Neutrophil (primary cell): ENCODE measurements at regions not wholly inside any gene's neighbourhood (a gene's known extent, or its start where the extent isn't known, plus 50 kb on each side); places are given as distances from the start of the nearest gene placed in this dataset.

Source experiments
- H3K27ac ChIP-seq: fragments of 200-600 bp; sonication (generic); 2 replicates; pipeline ENCODE4 v1.5.1; 2016; ENCODE audit warnings: mild to moderate bottlenecking, moderate library complexity
- H3K27me3 ChIP-seq: fragments of 200-600 bp; sonication (generic); 2 replicates; pipeline ENCODE4 v1.6.0; 2016; ENCODE audit warnings: mild to moderate bottlenecking
- H3K36me3 ChIP-seq: fragments of 200-600 bp; sonication (generic); 2 replicates; pipeline ENCODE4 v1.5.1; 2017
- H3K4me1 ChIP-seq, 2 experiments: fragments of 200-600 bp in 1 of 2; sonication (generic) in 1 of 2; 1 replicate in 1 of 2; 2 replicates in 1 of 2; pipeline versions ENCODE4 v1.5.1 to v1.6.1; 2013 to 2016; ENCODE audit warnings: low read depth in 1 of 2, low read length in 1 of 2, mild to moderate bottlenecking in 1 of 2, moderate library complexity in 1 of 2; ENCODE audit not compliant: control insufficient read depth in 1 of 2, insufficient read depth in 1 of 2
- H3K4me3 ChIP-seq, 2 experiments: fragments of 200-600 bp in 1 of 2; sonication (generic) in 1 of 2; 1 replicate in 1 of 2; 2 replicates in 1 of 2; pipeline ENCODE4 v1.5.1; 2013 to 2016; ENCODE audit warnings: low read depth in 1 of 2, low read length in 1 of 2, mild to moderate bottlenecking in 1 of 2, moderate library complexity in 1 of 2
- H3K9me3 ChIP-seq: fragments of 200-600 bp; sonication (generic); 2 replicates; pipeline ENCODE4 v1.5.1; 2016
- TF ChIP-seq, protein P1 (sequence below): fragments of 200-600 bp; sonication (generic); IDR thresholded peaks from 2 replicates; pipeline ENCODE4 v1.5.1; 2016; ENCODE audit warnings: antibody characterized with exemption

- H3K9me3 ChIP-seq = no peaks in the 10 kb centered on the region
- no peaks in the 10 kb centered on the region for H3K4me1 ChIP-seq
- H3K27me3 ChIP-seq = no peaks in the 10 kb centered on the region
- no peaks in the 10 kb centered on the region for H3K36me3 ChIP-seq
- no peak overlapping the region for H3K4me3 ChIP-seq
- H3K27ac ChIP-seq = no peak overlapping the region
- TF ChIP-seq, protein P1, sequence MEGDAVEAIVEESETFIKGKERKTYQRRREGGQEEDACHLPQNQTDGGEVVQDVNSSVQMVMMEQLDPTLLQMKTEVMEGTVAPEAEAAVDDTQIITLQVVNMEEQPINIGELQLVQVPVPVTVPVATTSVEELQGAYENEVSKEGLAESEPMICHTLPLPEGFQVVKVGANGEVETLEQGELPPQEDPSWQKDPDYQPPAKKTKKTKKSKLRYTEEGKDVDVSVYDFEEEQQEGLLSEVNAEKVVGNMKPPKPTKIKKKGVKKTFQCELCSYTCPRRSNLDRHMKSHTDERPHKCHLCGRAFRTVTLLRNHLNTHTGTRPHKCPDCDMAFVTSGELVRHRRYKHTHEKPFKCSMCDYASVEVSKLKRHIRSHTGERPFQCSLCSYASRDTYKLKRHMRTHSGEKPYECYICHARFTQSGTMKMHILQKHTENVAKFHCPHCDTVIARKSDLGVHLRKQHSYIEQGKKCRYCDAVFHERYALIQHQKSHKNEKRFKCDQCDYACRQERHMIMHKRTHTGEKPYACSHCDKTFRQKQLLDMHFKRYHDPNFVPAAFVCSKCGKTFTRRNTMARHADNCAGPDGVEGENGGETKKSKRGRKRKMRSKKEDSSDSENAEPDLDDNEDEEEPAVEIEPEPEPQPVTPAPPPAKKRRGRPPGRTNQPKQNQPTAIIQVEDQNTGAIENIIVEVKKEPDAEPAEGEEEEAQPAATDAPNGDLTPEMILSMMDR = no peak
Measured at GRCh38 chr1:208935517-208936187, 647.9 kb upstream of the CAMK1G start.

DNA sequence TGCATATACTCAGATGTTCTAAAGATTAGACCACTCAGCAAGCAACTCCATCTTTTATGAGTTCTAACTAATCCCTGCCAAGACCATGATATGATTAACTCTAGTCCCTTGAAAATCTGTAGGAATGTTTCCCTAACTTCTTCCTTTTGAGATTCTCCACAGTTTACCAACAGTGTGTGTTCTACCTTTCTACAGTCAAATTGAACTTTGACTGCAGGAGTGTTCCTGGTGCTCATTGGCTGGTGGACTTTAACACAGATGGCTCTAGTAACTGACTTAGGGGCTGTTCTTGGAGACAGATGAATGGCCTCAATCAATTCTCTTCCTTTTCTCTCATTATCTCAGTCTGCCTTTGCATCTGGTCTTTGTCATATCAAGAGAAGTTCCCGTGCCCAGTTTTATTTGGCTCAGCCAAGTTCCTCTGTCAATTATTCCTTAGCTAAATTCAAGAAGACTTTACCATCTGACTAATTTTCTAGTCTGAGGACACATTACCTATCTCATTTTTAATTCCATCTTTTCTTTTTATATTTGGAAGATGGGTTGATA, 643.9 kb upstream of the CAMK1G start:
- Histone ChIP-seq H3K4me3 (no peak overlapping the region), H3K27ac (no peak overlapping the region), H3K27me3 (no peaks in the 10 kb centered on the region), H3K9me3 (no peaks in the 10 kb centered on the region), H3K36me3 (no peaks in the 10 kb centered on the region), H3K4me1 (no peaks in the 10 kb centered on the region)
- TF ChIP-seq, protein P1 = no peak

GRCh38 chr1:208942394-208943130, 641.0 kb upstream of the CAMK1G start:
- Histone ChIP-seq H3K9me3 (no peaks in the 10 kb centered on the region), H3K36me3 (no peaks in the 10 kb centered on the region), H3K4me3 (no peak overlapping the region), H3K27me3 (no peaks in the 10 kb centered on the region), H3K27ac (no peak overlapping the region), H3K4me1 (no peaks in the 10 kb centered on the region)
- TF ChIP-seq, protein P1 = no peak

DNA sequence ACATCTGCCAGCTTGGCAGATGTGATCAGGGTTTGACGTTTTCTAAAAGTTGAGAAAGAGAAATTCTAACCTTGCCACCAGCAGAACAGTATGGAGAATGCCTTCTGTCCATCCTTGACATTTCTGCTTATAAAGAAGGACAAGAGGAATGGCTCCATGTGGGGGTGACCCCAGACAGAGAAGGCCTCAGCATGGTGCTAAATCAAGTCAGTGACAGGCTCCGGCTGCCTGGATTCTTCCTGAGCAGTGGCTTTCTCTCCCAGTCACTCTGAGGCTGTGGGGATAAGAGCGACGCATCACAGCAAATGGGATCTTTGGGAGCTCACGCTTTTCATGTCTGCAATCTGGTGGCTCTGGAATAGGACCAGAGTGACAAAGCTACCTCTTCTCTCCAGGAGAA, 640.2 kb upstream of the CAMK1G start:
- Histone ChIP-seq H3K9me3 (no peaks in the 10 kb centered on the region), H3K4me3 (no peak overlapping the region), H3K4me1 (no peaks in the 10 kb centered on the region), H3K27ac (no peak overlapping the region), H3K36me3 (no peaks in the 10 kb centered on the region), H3K27me3 (no peaks in the 10 kb centered on the region)
- TF ChIP-seq, protein P1 = no peak

- H3K27ac ChIP-seq = no peak overlapping the region
- H3K4me1 ChIP-seq = no peaks in the 10 kb centered on the region
- H3K27me3 ChIP-seq = no peaks in the 10 kb centered on the region
- H3K9me3 ChIP-seq = no peaks in the 10 kb centered on the region
- H3K4me3 ChIP-seq = no peak overlapping the region
- TF ChIP-seq, protein P1 = no peak
- H3K36me3 ChIP-seq = no peaks in the 10 kb centered on the region
Measured at GRCh38 chr1:208944981-208945451, 638.5 kb upstream of the CAMK1G start.
